ENCODE measurements at regions not wholly inside any gene's neighbourhood (a gene's known extent, or its start where the extent isn't known, plus 50 kb on each side); places are given as distances from the start of the nearest gene placed in this dataset.

DNA sequence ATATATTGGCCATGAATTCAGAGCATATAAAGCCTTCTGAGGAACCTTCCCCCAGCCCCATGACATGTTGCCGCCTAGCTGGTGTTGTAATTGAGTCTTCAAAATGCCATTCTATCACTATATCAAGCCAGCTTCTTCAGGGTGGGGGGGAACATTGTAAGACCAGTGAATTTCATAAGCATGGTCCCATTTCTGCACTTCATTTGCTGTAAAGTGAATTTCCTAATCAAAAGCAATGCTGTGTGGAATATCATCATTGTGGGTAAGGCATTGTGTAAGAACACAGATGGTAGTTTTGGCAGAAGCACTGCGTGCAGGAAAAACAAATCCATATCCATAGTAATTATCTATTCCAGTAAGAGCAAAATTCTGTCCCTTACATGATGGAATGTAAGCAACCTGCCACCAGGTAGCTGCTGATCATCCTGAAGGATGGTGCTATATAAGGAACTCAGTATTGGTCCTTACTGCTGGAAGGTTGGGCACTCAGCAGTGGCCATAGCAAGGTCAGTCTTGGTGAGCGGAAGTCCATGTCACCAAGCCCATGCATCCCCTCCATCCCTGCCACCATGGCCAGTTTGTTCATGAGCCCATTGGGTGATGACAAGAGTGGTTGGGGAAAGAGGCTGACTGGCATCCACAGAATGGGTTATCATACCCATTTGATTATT, 159.4 kb downstream of the COPS8 start:
- TF ChIP-seq, protein P1, sequence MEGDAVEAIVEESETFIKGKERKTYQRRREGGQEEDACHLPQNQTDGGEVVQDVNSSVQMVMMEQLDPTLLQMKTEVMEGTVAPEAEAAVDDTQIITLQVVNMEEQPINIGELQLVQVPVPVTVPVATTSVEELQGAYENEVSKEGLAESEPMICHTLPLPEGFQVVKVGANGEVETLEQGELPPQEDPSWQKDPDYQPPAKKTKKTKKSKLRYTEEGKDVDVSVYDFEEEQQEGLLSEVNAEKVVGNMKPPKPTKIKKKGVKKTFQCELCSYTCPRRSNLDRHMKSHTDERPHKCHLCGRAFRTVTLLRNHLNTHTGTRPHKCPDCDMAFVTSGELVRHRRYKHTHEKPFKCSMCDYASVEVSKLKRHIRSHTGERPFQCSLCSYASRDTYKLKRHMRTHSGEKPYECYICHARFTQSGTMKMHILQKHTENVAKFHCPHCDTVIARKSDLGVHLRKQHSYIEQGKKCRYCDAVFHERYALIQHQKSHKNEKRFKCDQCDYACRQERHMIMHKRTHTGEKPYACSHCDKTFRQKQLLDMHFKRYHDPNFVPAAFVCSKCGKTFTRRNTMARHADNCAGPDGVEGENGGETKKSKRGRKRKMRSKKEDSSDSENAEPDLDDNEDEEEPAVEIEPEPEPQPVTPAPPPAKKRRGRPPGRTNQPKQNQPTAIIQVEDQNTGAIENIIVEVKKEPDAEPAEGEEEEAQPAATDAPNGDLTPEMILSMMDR (IDR thresholded peaks at IDR 0.05), result no peak
- TF ChIP-seq EP300 (IDR thresholded peaks at IDR 0.05), result no peak

Data from suprapubic skin (tissue), 3 donors.